HT-29 (cell line): ENCODE measurements at regions not wholly inside any gene's neighbourhood (a gene's known extent, or its start where the extent isn't known, plus 50 kb on each side); places are given as distances from the start of the nearest gene placed in this dataset.

Source experiments
- DNase-seq: peaks from one replicate; pipeline ENCODE4 v3.0.0-alpha.2; 2015; ENCODE audit warnings: low spot score

DNA sequence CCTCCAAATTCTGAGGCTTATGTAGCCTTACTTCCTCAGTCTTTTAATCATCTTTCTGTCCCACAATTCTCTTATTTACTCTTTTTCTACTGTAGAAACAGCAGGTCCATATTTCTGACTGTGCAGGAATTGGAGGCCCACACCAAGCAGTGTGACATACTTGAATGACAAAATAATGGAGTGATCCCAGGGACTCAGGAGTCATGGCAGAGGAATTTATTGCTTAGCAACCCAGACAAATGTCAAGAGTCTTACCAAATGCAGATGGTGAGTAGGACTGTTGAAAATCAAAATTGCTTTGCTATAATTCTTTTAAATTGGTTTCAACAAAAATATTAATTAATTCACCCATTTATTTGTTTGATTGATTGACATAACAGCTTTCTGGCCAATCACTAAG is 59.9 kb downstream of the HTR1B start:
- no peak for DNase-seq

DNA sequence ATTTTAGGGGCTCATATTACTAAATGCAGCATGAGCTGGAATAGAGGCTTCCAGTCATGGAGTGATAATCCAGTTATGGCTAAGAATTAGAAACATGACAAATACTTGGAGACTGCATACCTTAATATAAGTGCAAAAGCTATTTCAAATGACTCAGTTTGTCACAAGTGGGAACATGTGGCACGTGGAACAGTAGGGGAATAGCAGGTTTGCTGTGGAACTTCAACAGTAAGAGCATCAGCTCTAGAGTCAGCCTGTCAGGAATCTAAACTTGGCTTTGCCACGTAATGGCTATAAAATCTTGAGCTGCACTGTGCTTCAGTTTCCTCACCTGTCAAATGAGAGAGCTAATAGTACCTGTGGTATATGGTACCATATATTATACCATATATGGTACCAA is 62.1 kb downstream of the HTR1B start:
- no peak for DNase-seq

- DNase-seq = no peak
These were observed 65.7 kb downstream of the HTR1B start for GRCh38 chr6:77397561-77397960.

DNA sequence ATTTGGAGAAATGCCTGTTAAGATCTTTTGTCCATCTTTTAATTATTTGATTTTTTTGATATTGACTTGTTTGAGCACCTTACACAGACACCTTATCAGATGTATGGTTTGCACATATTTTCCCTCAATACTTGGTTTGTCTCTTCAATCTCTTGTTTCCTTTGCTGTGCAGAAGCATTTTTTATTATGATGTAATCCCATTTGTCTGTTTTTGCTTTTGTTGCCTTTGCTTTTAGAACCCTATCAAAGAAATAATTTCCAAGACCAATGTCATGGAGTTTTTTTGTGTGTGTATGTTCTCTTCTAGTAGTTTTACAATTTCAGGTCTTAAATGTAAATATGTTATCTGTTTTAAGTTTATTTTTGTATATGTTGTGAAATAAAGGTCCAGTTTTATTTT is 73.9 kb downstream of the HTR1B start:
- DNase-seq = no peak

- no peak for DNase-seq
These were observed 80.3 kb downstream of the HTR1B start for GRCh38 chr6:77383026-77383425.

- DNase-seq = no peak
These were observed 89.3 kb downstream of the HTR1B start for GRCh38 chr6:77373955-77374354.

- DNase-seq = no peak
These were observed 91.5 kb downstream of the HTR1B start for GRCh38 chr6:77371748-77372147.

GRCh38 chr6:77368660-77369313 is 94.5 kb downstream of the HTR1B start:
- DNase-seq = no peak

GRCh38 chr6:77366798-77367197 is 96.5 kb downstream of the HTR1B start:
- no peak for DNase-seq

- DNase-seq = no peak
These were observed 99.6 kb downstream of the HTR1B start for GRCh38 chr6:77363702-77364101.

DNA sequence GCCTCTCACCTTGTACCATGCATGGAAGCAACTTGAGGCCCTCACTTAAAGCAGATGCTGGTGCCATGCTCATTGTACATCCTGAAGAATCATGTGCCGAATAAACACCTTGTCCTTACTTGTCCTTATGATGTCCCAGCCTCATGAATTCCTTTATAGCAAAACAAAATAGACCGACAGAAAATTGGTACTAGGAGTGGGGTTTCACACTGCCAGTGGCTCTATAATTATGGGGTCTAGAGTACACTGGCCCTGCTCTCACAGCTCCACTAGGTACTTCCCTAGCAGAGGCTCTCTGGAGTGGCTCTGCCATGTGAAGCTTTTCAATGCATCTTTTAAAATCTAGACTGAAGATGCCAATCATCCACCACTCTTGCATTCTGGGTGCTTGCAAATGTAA is 101.2 kb downstream of the HTR1B start:
- no peak for DNase-seq

DNA sequence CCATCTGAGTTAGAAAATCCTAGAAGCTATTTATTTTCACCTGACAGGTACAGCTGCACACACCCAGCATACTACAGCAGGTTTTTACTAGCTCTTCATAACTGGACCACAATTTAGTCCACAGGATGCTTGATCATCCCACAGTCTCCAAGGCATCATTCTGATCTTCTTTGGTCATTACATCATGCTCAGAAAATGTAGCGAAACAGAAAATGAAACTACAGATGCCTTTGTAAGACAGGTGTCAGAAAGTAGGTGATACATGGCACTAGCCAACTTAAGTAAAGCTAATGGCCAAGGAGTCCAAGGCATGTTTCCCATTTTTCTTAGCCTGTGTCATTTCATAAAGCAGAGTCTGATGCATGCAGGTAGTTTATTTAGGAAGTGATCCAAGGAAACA is 102.3 kb downstream of the HTR1B start:
- no peak for DNase-seq

- DNase-seq = no peak
These were observed 106.5 kb downstream of the HTR1B start for GRCh38 chr6:77356821-77357220.

GRCh38 chr6:77354581-77354980 is 108.7 kb downstream of the HTR1B start:
- DNase-seq = no peak

DNA sequence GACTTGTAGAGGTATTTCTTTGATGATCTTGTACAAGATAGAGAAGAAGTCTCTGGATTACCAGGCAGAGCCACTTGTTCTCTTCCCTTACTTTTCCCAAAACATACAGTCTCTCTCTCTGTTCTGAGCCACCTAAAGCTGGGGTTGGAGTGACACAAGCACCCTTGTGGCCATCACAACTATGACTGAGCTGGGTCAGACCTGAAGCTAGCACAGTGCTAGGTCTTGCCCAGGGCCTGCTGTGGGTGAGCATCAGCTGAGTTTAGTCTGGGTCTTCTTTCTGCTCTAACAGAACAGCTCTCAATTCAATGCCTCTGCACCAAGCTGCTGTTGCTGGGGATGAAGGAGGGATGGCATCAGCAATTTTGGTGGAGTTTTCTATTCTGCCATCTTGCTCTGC is 110.2 kb downstream of the HTR1B start:
- DNase-seq = no peak

- no peak for DNase-seq
These were observed 122.0 kb downstream of the HTR1B start for GRCh38 chr6:77341058-77341986.

DNA sequence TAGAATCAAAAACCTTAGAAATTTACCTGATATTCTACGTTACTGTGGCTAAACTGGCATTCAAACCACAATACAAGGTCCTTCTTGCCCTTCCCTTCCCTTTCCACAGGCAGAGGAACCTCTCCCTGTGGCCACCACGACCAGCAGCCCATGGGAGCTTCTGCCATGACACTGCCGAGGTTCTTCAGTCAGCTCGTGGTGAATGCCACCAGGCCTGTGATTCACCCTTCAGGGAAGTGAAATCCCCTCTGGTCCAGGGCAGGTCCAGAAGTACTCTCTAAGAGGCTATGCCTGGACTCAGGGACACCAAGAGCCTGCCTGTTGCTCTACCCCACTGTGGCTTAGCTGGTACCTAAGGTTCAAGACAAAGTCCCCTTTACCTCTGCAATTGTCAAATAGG is 123.0 kb downstream of the HTR1B start:
- DNase-seq = no peak

GRCh38 chr6:77339926-77340325 is 123.4 kb downstream of the HTR1B start:
- DNase-seq = no peak

DNA sequence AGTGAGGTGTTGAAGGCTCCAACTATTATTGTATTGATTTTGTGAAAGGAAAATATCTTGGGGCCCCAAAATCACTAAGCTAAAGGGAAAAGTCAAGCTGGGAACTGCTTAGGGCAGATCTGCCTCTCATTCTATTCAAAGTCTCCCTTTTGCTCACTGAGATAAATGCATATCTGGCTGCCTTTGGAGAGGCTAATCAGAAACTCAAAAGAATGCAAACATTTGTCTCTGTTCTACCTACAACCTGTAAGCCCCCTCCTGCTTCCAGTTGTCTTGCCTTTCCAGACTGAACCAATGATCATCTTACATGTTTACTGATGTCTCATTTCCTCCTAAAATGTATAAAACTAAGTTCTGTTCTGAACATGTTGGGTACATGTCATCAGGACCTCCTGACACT is 125.9 kb downstream of the HTR1B start:
- no peak for DNase-seq

DNA sequence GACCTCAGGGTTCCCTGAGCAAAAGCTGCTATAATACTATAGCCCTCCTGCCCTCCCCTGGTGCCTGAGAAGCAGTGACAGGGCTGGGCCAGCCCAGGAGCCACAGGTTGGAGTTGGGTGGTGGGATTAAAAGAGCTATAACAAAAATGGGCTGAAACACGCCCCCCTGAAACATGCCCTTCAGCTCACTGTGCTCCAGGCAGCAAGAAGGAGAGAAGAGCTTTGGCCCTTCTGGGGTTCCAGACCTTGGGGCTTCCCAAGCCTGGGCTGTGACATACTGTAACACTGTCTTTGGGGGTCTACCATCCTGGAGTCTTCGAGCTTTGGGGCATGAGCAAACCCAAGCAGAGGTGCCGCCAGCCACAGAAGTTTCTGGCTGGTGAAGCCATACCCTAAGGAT is 129.2 kb downstream of the HTR1B start:
- no peak for DNase-seq

- no peak for DNase-seq
These were observed 130.2 kb downstream of the HTR1B start for GRCh38 chr6:77332915-77333623.

- no peak for DNase-seq
These were observed 136.6 kb downstream of the HTR1B start for GRCh38 chr6:77326711-77327110.

DNA sequence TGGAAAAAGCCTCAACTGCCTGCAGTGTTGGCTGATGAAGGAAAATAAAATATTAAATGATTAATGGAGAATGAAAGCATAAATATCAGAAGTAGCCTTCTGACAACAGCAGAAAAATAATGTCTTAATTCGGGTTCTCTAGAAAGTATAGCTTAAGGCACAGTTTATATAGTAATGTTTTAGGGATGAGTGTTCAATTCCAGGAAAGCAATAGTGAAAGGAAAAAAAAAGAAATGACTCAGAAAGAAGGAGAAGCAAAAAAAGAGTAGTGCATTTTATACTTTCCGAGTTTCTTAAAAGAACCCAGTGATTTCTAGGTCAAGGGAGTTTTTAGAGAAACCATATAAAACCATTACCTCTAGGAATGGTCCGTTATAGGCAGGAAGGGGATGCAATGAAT is 137.3 kb downstream of the HTR1B start:
- no peak for DNase-seq
